Epithelial cell of proximal tubule (primary cell): ENCODE measurements at regions not wholly inside any gene's neighbourhood (a gene's known extent, or its start where the extent isn't known, plus 50 kb on each side); places are given as distances from the start of the nearest gene placed in this dataset.

Experiments used
- DNase-seq: peaks from one replicate; pipeline ENCODE4 v3.0.0-alpha.2; 2011; ENCODE audit warnings: low read depth
- H3K4me3 ChIP-seq: 2 replicates; pipeline ENCODE4 v1.5.1; 2011; ENCODE audit warnings: low read depth, mild to moderate bottlenecking, low read length
- TF ChIP-seq, protein P1 (sequence below): conservative IDR thresholded peaks from 2 replicates; pipeline ENCODE4 v1.5.1; 2012; ENCODE audit warnings: low read depth, mild to moderate bottlenecking, low read length

DNA sequence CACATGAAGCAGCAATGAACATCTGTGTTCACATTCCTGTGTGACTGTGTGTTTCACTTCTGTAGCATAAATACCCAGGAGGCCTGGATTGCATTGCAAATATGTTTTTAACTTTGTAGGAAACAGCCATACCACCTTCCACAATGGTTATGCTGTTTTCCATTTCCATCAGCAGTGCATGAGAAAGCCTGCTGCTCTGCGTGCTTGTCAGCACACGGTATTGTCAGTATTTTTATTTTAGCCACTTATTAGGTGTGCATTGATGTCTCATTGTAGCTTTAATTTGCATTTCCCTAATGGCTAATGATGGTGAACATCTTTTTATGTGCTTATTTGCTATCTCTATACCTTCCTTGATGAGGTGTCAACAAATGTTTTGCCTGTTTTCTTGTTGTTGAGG, 355.9 kb downstream of the TRIML1 start:
- no peak overlapping the region for H3K4me3 ChIP-seq
- no peak for DNase-seq
- TF ChIP-seq, protein P1, sequence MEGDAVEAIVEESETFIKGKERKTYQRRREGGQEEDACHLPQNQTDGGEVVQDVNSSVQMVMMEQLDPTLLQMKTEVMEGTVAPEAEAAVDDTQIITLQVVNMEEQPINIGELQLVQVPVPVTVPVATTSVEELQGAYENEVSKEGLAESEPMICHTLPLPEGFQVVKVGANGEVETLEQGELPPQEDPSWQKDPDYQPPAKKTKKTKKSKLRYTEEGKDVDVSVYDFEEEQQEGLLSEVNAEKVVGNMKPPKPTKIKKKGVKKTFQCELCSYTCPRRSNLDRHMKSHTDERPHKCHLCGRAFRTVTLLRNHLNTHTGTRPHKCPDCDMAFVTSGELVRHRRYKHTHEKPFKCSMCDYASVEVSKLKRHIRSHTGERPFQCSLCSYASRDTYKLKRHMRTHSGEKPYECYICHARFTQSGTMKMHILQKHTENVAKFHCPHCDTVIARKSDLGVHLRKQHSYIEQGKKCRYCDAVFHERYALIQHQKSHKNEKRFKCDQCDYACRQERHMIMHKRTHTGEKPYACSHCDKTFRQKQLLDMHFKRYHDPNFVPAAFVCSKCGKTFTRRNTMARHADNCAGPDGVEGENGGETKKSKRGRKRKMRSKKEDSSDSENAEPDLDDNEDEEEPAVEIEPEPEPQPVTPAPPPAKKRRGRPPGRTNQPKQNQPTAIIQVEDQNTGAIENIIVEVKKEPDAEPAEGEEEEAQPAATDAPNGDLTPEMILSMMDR, result no peak

DNA sequence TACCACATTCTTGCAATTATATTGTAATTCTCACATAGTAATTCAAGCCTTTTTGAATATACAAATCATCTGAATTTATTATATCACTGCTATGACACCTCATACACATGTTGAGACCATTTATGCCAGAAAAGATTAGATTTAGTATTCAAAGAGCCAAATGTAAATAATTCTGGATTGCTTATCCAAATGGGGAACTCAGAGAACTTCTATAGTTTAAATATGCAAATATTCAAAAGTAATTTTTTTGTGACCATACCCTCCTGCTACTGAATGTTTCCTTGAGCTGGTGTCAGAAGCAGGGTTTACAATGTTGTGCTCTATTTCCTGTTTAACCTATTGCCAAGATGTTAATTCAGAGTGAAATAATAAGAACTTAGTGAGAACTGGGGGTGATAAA, 372.2 kb downstream of the TRIML1 start:
- no peak for DNase-seq
- no peak overlapping the region for H3K4me3 ChIP-seq
- TF ChIP-seq, protein P1, result no peak

DNA sequence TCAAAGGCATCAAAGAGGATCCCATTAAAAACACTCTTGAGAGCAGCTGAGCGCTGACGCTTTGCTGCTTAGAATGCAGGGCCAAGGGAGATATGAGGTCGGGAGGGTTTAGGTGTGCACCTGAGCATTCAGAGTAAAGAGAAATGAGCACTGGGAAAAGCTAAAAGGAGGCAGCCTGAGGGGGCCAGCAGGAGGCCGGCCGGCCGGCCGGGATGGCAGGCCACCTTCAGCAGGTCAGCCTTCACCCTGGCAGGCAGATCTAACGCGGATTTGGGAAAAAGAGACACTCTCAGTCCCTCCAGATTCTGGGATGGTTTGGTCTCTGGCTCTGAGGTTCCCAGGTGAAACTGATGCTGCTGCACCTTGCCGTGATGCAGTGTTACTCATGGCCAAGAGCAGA, 393.5 kb downstream of the TRIML1 start:
- TF ChIP-seq, protein P1, result no peak
- no peak overlapping the region for H3K4me3 ChIP-seq
- no peak for DNase-seq

DNA sequence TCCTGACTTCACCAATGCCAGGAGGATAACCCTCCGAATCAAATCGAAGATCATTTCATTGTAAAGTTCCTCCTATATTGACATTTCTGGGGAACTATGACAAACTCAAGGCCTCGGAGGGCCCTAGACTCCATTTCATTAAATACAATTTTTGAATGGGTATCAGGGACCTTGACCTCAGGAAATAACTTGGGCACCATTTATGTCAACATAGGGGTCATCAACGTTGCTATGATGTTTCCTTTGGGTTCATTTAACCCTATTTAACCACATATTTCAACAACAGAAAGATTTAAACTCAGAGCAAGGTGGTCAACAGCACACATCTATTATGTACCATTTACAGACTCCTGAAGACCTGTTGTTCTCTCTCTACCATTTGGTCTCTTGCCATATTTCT, 395.1 kb downstream of the TRIML1 start:
- H3K4me3 ChIP-seq, result no peak overlapping the region

DNA sequence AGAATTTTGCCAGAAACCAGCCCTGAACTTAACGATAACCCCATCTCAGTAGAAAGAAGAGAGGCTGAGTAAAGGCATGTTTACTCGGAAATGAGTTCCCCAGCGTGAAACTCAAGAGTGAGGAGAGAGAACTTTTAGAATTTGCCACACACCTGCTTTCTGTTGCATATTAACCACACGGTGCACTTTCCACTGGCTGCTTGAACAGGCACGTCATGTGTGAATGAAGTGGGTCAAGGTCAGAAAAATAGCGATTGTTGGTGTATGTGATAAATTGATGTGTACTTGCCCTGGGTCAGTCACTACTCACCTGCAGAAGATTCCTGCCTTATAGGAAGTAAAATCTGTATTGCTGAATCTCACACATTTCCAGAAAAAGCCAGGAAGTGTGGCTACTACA, 395.7 kb downstream of the TRIML1 start:
- no peak overlapping the region for H3K4me3 ChIP-seq
- peak; percentile 29 for DNase-seq
- TF ChIP-seq, protein P1, result no peak

More for the DNA sequence above, 395.1 kb downstream of the TRIML1 start:
- DNase-seq, result no peak
- TF ChIP-seq, protein P1, result no peak

DNA sequence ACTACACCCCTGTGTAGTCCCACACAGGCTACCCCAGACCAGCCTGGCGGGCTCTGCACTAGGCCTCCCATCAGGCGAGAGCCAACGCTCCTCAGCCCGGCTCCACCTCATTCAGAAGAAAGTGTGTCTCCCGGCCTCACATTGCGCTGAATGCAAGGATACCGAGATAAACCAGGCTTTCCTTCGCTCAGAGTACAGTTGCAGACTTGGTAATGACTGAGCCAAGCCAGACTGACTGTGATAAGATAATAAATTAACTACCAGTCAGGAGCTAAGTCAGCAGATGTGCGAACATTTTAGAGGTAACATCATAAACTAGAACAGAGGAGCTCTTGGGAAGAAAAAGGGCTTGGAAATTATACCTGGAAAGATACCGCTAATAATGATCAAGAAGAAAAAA, 397.6 kb downstream of the TRIML1 start:
- TF ChIP-seq, protein P1, result no peak
- H3K4me3 ChIP-seq, result no peak overlapping the region
- no peak for DNase-seq

DNA sequence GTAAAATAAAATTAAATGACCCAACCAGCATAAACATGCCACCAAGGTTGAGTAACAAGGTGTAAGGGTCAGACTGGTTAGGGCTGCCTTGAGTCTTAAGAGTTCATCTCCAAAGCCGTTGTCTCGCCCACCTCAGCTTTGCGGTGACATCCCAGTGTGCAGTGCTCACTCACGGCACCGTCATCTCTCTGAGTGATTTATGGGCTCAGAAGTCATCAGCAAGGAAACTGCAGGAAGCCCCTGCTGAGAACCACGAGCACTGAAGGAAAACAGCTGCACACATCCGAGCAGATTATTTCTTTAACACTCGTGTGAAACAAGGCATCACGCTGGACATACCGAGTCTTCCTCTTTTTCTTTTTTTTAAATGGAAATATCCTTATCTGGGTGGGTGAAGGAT, 411.1 kb downstream of the TRIML1 start:
- DNase-seq, result no peak
- TF ChIP-seq, protein P1, result no peak
- H3K4me3 ChIP-seq, result peak overlapping the region; percentile 5
